ENCODE measurements at regions not wholly inside any gene's neighbourhood (a gene's known extent, or its start where the extent isn't known, plus 50 kb on each side); places are given as distances from the start of the nearest gene placed in this dataset.

- 83% methylated on average over 2 of the region's 2 CpGs for WGBS
- no peaks in the 10 kb centered on the region for H3K4me1 ChIP-seq (ENCODE audit: insufficient read depth)
- no peaks in the 10 kb centered on the region for H3K36me3 ChIP-seq (ENCODE audit: insufficient read depth)
- no peak for DNase-seq (ENCODE audit: extremely low spot score)
- no peak overlapping the region for H3K4me3 ChIP-seq (ENCODE audit: low read depth, low read length)
- H3K27ac ChIP-seq (ENCODE audit: low read depth), result no peak overlapping the region
Measured at GRCh38 chr13:63381078-63381859, 1965.6 kb upstream of the PCDH20 start.

- DNase-seq (ENCODE audit: extremely low spot score), result no peak
- 82% methylated on average over 2 of the region's 2 CpGs for WGBS
- Histone ChIP-seq H3K27ac (ENCODE audit: low read depth) (no peak overlapping the region), H3K36me3 (ENCODE audit: insufficient read depth) (no peaks in the 10 kb centered on the region), H3K4me3 (ENCODE audit: low read depth, low read length) (no peak overlapping the region), H3K4me1 (ENCODE audit: insufficient read depth) (no peaks in the 10 kb centered on the region)
Measured at GRCh38 chr13:63377986-63378385, 1962.3 kb upstream of the PCDH20 start.

- DNase-seq (ENCODE audit: extremely low spot score), result no peak
- no peaks in the 10 kb centered on the region for H3K36me3 ChIP-seq (ENCODE audit: insufficient read depth)
- 55% methylated on average over 1 of the region's 1 CpG for WGBS
- no peak overlapping the region for H3K27ac ChIP-seq (ENCODE audit: low read depth)
- no peak overlapping the region for H3K4me3 ChIP-seq (ENCODE audit: low read depth, low read length)
- no peaks in the 10 kb centered on the region for H3K4me1 ChIP-seq (ENCODE audit: insufficient read depth)
Measured at GRCh38 chr13:63370101-63370500, 1954.5 kb upstream of the PCDH20 start.

GRCh38 chr13:63367522-63368198 is 1952.0 kb upstream of the PCDH20 start:
- no peak for DNase-seq (ENCODE audit: extremely low spot score)
- H3K4me3 ChIP-seq (ENCODE audit: low read depth, low read length), result no peak overlapping the region
- no peaks in the 10 kb centered on the region for H3K36me3 ChIP-seq (ENCODE audit: insufficient read depth)
- no peak overlapping the region for H3K27ac ChIP-seq (ENCODE audit: low read depth)
- 67% methylated on average over 3 of the region's 3 CpGs for whole genome bisulfite sequencing
- no peaks in the 10 kb centered on the region for H3K4me1 ChIP-seq (ENCODE audit: insufficient read depth)

- Histone ChIP-seq H3K4me3 (ENCODE audit: low read depth, low read length) (no peak overlapping the region), H3K36me3 (ENCODE audit: insufficient read depth) (no peaks in the 10 kb centered on the region), H3K27ac (ENCODE audit: low read depth) (no peak overlapping the region), H3K4me1 (ENCODE audit: insufficient read depth) (no peaks in the 10 kb centered on the region)
- DNase-seq (ENCODE audit: extremely low spot score), result no peak
Measured at GRCh38 chr13:63364159-63364558, 1948.5 kb upstream of the PCDH20 start.

GRCh38 chr13:63351533-63351932 is 1935.9 kb upstream of the PCDH20 start:
- 72% methylated on average over 2 of the region's 2 CpGs for WGBS
- no peak for DNase-seq (ENCODE audit: extremely low spot score)
- no peak overlapping the region for H3K27ac ChIP-seq (ENCODE audit: low read depth)
- H3K4me3 ChIP-seq (ENCODE audit: low read depth, low read length), result no peak overlapping the region
- no peaks in the 10 kb centered on the region for H3K4me1 ChIP-seq (ENCODE audit: insufficient read depth)
- H3K36me3 ChIP-seq (ENCODE audit: insufficient read depth), result no peaks in the 10 kb centered on the region

- DNase-seq (ENCODE audit: extremely low spot score), result no peak
- no peak overlapping the region for H3K4me3 ChIP-seq (ENCODE audit: low read depth, low read length)
- WGBS, result 82% methylated on average over 2 of the region's 2 CpGs
- no peaks in the 10 kb centered on the region for H3K36me3 ChIP-seq (ENCODE audit: insufficient read depth)
- H3K27ac ChIP-seq (ENCODE audit: low read depth), result no peak overlapping the region
- H3K4me1 ChIP-seq (ENCODE audit: insufficient read depth), result no peaks in the 10 kb centered on the region
Measured at GRCh38 chr13:63351081-63351480, 1935.4 kb upstream of the PCDH20 start.

- H3K36me3 ChIP-seq (ENCODE audit: insufficient read depth), result no peaks in the 10 kb centered on the region
- H3K27ac ChIP-seq (ENCODE audit: low read depth), result no peak overlapping the region
- no peaks in the 10 kb centered on the region for H3K4me1 ChIP-seq (ENCODE audit: insufficient read depth)
- H3K4me3 ChIP-seq (ENCODE audit: low read depth, low read length), result no peak overlapping the region
- no peak for DNase-seq (ENCODE audit: extremely low spot score)
Measured at GRCh38 chr13:63345835-63346234, 1930.2 kb upstream of the PCDH20 start.

GRCh38 chr13:63344711-63345110 is 1929.1 kb upstream of the PCDH20 start:
- Histone ChIP-seq H3K27ac (ENCODE audit: low read depth) (no peak overlapping the region), H3K4me1 (ENCODE audit: insufficient read depth) (no peaks in the 10 kb centered on the region), H3K36me3 (ENCODE audit: insufficient read depth) (no peaks in the 10 kb centered on the region), H3K4me3 (ENCODE audit: low read depth, low read length) (no peak overlapping the region)
- no peak for DNase-seq (ENCODE audit: extremely low spot score)
- WGBS, result 89% methylated on average over 1 of the region's 1 CpG

- WGBS, result 70% methylated on average over 5 of the region's 5 CpGs
Measured at GRCh38 chr13:63337921-63338320, 1922.3 kb upstream of the PCDH20 start.

GRCh38 chr13:63337041-63337440 is 1921.4 kb upstream of the PCDH20 start:
- H3K4me3 ChIP-seq (ENCODE audit: low read depth, low read length), result no peak overlapping the region
- 74% methylated on average over 4 of the region's 4 CpGs for WGBS
- H3K36me3 ChIP-seq (ENCODE audit: insufficient read depth), result no peaks in the 10 kb centered on the region
- no peak overlapping the region for H3K27ac ChIP-seq (ENCODE audit: low read depth)
- H3K4me1 ChIP-seq (ENCODE audit: insufficient read depth), result no peaks in the 10 kb centered on the region
- DNase-seq (ENCODE audit: extremely low spot score), result no peak

More at GRCh38 chr13:63337921-63338320, 1922.3 kb upstream of the PCDH20 start:
- DNase-seq (ENCODE audit: extremely low spot score), result no peak
- Histone ChIP-seq H3K27ac (ENCODE audit: low read depth) (no peak overlapping the region), H3K4me1 (ENCODE audit: insufficient read depth) (no peaks in the 10 kb centered on the region), H3K36me3 (ENCODE audit: insufficient read depth) (no peaks in the 10 kb centered on the region), H3K4me3 (ENCODE audit: low read depth, low read length) (no peak overlapping the region)

GRCh38 chr13:63336549-63336948 is 1920.9 kb upstream of the PCDH20 start:
- DNase-seq (ENCODE audit: extremely low spot score), result no peak
- 79% methylated on average over 1 of the region's 1 CpG for WGBS
- no peaks in the 10 kb centered on the region for H3K4me1 ChIP-seq (ENCODE audit: insufficient read depth)

GRCh38 chr13:63327584-63327983 is 1911.9 kb upstream of the PCDH20 start:
- DNase-seq (ENCODE audit: extremely low spot score), result no peak
- 88% methylated on average over 1 of the region's 1 CpG for WGBS
- H3K36me3 ChIP-seq (ENCODE audit: insufficient read depth), result no peaks in the 10 kb centered on the region
- H3K4me3 ChIP-seq (ENCODE audit: low read depth, low read length), result no peak overlapping the region
- no peak overlapping the region for H3K27ac ChIP-seq (ENCODE audit: low read depth)
- no peaks in the 10 kb centered on the region for H3K4me1 ChIP-seq (ENCODE audit: insufficient read depth)

More at GRCh38 chr13:63336549-63336948, 1920.9 kb upstream of the PCDH20 start:
- Histone ChIP-seq H3K27ac (ENCODE audit: low read depth) (no peak overlapping the region), H3K4me3 (ENCODE audit: low read depth, low read length) (no peak overlapping the region), H3K36me3 (ENCODE audit: insufficient read depth) (no peaks in the 10 kb centered on the region)

GRCh38 chr13:63323441-63323840 is 1907.8 kb upstream of the PCDH20 start:
- 35% methylated on average over 2 of the region's 2 CpGs for WGBS
- H3K4me1 ChIP-seq (ENCODE audit: insufficient read depth), result no peaks in the 10 kb centered on the region
- no peak overlapping the region for H3K27ac ChIP-seq (ENCODE audit: low read depth)
- no peak overlapping the region for H3K4me3 ChIP-seq (ENCODE audit: low read depth, low read length)
- no peaks in the 10 kb centered on the region for H3K36me3 ChIP-seq (ENCODE audit: insufficient read depth)
- DNase-seq (ENCODE audit: extremely low spot score), result no peak
